Middle frontal gyrus (tissue), 1 donor: ENCODE measurements at regions not wholly inside any gene's neighbourhood (a gene's known extent, or its start where the extent isn't known, plus 50 kb on each side); places are given as distances from the start of the nearest gene placed in this dataset.
A peak's percentile ranks its signal among the peaks of the same experiment; 100 is the strongest.

Source experiments
- DNase-seq: peaks from one replicate; pipeline ENCODE4 v3.0.0-alpha.2; 2015; ENCODE audit warnings: low spot score; ENCODE audit errors: extremely low spot score

DNA sequence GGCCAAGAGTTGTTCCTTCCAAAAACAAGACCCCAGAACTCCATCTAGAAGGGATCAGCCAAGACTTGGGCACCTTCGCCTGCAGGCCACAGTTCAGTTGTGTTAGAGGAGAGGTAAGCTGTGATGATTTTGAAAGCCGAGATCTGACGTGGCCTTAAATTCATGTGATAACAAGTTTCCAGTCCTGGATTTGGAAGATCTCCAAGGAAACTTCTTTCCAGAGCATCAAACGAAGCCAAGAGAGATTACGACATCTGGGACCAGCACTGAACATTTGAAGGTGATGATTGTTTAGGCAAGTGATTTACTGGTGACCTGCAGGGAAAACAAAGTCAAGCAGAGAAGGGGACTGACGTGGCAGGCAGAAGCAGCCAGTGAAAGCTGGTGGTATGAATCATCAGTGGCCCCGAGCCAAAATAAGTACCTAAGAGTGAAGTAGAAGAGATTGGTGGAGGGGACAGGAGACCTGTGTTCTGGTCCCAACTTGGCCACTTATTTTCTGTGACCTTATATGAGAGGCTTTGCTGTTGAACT lies 339.0 kb upstream of the PROK2 start:
- no peak for DNase-seq

DNA sequence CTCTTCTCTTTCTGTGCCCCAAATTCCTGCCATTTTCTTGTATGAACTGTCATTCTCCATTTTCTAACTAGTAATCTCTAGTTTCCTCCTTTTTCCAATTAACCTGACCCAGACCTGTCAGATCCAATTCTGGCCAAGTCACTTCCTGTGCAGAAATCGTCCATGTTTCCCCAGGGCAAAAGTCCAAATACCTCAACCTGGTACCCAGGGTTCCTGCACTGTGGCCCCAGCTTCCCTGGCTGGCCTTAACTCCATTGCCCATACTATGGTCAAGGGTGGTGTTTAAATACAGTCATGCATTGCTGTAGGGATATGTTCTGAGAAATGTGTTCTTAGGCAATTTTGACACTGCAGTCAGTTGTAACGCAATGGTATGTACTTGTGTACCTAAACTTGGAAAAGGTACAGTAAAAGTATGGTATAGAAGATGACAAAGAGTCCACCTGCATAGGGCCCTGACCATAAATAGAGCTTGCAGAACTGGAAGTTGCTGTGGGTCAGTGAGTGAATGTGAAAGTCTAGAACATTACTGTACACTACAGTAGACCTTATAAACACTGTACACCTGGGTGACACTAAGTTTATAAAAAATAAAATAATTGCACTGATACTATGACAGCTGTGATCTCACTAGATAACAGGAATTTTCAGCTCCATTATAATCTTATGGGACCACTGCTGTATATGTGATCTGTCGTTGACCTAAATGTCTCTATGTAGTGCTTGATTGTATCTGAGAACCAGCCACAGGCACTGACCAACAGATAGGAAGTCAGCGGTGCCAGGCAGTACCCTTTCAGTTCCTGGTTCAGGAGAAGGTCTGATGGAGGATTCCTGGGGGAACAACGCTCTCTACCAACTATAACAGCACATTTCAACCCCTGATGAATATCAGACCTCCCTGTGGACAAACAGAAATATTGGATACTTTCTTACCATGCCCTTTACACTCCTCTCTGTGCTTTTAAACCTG lies 336.1 kb upstream of the PROK2 start:
- DNase-seq = no peak

GRCh38 chr3:72120039-72120438 lies 335.1 kb upstream of the PROK2 start:
- no peak for DNase-seq

DNA sequence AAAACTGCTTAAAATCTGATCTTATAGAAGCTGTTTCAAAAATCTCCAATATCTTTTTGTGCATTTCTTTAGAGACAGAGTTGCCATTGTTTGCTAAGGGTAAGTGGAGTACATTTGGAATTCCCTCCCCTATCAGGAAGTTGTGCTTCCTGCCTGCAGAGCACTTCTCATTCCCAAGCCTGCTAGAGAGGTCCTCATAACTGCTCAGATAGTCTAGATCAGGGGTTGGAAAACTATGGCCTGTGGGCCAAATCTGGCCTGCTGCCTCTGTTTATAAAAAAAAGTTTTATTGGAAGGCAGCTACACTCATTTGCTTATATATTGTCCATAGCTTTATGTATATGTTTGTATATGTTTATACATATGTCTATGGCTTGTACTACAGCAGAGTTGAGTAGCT lies 333.7 kb upstream of the PROK2 start:
- no peak for DNase-seq

GRCh38 chr3:72116226-72116625 lies 331.3 kb upstream of the PROK2 start:
- DNase-seq = no peak

DNA sequence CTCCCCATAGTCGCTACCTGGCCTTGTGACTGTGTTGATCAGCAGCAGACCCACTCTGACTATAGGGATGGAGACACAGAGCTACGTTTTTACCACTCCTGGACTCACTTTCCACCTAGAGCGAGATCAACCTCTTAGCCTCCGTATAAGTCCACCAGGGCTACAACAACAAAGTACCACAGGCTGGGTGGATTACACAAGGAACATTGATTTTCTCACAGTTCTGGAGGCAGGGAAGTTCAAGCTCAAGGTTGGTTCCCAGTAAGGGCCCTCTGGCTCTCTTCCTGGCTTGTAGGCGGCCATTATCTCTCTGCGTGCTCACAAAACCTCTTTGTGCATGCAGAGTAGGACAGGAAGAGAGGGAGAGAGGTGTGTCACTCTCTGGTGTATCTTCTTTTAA lies 330.4 kb upstream of the PROK2 start:
- DNase-seq = no peak

DNA sequence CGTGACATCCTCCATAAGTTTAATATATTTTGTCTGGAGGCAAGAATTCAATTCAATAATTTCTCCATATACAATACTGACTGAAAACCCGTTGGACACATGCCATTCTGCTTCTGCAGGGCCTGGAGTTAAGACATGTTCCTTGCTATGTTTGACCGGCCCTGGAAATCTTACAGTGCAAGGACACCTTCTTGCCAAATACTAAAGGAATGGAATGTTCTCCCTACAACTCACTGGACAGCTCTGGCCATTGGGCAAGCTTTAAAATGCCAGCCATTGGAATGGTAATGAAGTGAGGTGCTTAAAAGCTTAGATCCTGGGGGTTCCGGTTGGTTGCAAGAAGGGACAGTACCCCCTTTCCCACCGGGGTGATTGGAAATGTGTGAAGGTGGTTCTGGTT lies 329.8 kb upstream of the PROK2 start:
- DNase-seq = no peak

DNA sequence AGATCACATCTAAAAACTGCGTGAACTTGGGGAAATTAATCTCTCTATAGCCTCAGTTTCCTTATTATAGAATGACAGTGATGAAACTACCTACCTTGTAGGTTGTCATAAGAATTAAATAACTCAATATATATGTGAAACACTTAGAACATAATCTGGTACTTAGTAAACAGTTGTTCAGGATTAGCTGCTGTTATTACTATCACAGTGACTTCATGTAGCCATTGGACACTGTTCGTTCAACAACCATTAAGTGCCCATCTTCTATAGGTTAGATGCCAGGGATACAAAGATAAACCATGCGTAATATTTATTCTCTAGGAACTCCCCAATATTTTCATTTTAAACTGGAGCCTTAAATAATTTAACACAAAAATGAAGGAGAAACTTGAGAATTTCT lies 329.0 kb upstream of the PROK2 start:
- no peak for DNase-seq

DNA sequence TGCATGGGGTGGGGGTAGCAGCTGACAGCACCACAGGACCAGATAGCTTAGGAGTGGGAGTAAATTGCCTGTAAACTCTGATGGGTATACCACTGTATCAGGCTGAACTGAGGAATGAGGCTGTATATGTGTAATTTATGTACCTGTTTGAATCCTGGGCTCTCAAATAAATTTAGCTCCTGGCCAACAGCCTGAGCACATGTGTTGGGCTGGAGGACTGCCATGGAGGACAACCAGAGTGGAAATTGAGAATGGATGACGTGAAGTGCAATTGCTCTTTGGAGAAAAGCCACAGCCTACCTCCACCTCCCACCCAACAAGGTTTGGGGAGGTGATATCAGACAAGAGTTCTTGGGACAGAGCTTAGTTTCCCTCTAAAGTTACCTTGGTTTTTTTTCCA lies 328.6 kb upstream of the PROK2 start:
- no peak for DNase-seq

DNA sequence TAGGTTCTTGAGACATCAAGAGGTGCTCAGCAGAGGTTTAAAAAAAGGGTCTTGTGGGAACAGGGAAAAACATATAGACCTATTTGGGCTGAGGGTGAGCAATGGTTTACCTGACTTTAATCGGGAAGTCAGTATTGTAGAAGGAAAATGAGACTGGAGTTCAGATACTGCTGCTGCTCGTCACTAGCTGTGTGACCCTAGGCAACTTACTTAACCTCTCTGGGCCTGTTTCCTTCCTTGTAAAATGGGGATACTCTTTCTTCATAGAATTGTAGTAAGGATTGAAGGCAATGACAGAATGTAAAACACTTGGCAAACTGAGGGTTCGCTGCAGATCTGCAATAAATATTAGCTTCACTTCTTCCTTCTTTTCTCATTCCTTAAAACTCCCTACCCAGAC lies 327.5 kb upstream of the PROK2 start:
- DNase-seq = no peak

DNA sequence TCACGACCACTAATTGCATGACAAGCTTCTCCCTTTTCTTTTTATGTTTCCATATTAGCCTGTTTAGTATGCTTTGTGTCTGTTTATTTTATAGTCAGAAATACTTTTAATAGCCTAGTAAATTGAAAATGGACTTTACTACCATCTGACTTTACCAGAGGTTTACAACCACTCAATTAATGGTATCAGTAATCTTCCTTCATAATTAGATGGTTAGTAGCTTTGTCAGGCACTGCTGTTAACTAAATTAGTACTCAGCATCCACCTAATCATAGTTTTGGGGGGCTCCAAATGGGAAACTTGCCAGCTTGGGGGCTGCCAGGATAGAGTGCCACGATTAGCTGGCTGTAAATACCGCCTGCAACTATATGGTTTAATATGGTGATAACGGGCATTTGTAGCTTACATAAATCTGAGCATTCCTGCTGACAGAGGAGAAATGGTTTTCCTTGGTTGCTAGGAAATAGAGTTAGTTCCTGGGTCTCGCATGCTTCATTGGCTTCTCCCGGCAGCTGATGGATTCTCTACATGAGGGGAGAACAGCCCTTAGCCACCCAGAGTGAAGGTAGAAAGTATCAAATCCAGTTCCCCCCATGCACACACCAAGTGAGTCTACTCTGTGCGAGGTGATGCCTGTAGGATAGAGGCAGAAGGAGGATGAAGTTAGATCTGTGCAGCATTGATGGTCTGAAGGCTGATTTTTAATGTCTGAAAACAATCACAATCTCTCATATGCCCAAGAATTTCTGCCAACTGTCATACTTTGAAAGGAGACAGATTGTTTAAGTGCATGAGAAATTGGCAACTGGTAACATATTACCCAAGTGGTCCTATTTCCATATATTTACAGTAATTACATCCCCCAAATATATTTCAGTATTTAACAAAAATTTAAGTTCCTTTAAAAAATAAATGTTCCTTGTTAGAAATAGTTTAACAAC lies 326.6 kb upstream of the PROK2 start:
- no peak for DNase-seq

- no peak for DNase-seq
Measured at GRCh38 chr3:72109327-72110259, 324.6 kb upstream of the PROK2 start.

DNA sequence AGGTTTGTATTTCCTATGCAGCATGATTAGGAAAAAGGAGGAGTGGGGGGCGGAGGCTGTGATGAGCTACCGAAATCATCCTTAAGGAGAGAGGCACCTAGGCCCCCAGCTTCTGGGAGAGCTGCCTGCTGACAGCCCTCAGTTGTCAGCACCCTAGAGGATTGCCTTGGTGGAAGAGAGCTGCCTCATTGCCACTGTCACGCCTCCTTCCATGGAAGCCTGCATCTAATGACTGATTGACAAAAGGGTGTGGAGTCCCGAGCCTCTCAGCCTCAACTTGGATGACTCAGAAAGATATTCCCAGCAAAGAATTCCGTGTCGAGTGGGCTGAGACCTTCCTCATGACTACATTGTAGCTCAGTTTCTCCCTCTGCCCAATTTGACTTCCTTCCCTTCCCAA lies 320.4 kb upstream of the PROK2 start:
- DNase-seq = no peak

- DNase-seq = no peak
Measured at GRCh38 chr3:72102112-72102616, 317.2 kb upstream of the PROK2 start.

DNA sequence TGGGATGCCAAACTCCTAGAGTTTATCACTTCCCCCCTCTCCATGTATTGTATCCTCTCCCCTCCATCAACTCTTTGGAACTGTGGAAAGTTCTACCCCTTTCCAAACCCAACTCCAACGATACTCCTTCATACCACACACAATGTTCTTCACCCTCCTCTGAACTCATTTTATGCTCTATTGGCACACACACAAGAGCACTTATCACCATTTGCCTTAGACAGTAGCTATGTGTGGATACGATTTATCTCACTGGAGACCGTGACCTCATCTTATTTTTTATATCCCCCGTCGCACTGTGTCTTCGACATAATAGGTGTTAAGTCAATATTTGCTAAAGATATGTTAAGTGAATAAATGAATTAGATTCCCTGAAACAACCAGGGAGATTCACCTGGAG lies 316.5 kb upstream of the PROK2 start:
- no peak for DNase-seq

GRCh38 chr3:72100601-72101187 lies 315.7 kb upstream of the PROK2 start:
- DNase-seq = peak; percentile 8

GRCh38 chr3:72100080-72100511 lies 315.1 kb upstream of the PROK2 start:
- no peak for DNase-seq

DNA sequence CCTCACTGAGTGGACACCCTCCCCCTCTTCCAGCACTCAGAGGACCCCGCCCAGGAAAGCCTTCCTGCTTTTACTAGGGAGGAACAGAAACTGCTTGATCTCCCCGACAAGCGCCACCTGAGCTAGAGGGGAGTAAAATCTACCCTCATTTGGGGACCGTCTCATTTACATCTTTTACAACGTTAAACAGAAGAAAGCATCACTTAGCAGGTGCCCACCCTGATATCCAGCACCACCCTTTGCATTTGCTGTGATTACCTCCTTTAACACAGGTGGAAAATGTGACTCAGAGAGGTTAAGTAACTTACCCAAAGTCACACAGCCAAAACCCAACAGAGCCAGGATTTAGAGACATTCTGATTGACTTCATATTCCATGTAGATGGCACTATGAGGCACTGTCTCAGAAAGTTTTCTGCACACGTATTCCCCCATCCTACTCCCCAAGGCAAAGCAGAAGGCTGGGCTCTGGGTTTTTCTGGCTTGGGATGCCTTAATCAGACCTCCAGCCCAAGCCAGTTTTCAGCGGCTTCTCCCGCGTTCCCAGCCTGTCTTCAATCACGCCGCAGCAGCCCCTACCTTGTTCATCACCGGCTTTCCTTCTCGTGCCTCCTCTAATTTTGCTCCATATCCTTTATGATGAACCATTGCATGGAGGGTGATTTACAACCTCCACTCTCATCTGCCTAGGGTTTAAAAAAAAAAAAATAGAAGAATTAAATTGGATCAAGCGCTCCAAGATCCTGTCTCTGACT lies 314.6 kb upstream of the PROK2 start:
- DNase-seq = no peak

- no peak for DNase-seq
Measured at GRCh38 chr3:72097053-72097452, 312.1 kb upstream of the PROK2 start.
